Activated naive CD4-positive, alpha-beta T cell (primary cell): ENCODE measurements at regions not wholly inside any gene's neighbourhood (a gene's known extent, or its start where the extent isn't known, plus 50 kb on each side); places are given as distances from the start of the nearest gene placed in this dataset.
"Not testable (repeated sequence)": the region's sequence is repeated elsewhere in the genome, so short reads cannot be mapped to it uniquely, and the experiment has no call there.

Experiments
- DNase-seq, 4 experiments: peaks; one replicate each; lab custom pipeline; 2025; lab: John Stamatoyannopoulos, UW

- DNase-seq: no peak
Observed at GRCh38 chr3:44132061-44132460, 109.6 kb upstream of the TOPAZ1 start.

GRCh38 chr3:44132593-44132992 is 109.1 kb upstream of the TOPAZ1 start:
- DNase-seq: no peak

- DNase-seq: no peak
Observed at GRCh38 chr3:44136421-44136820, 105.3 kb upstream of the TOPAZ1 start.

- DNase-seq: no peak
Observed at GRCh38 chr3:44146073-44146472, 95.6 kb upstream of the TOPAZ1 start.

- no peak for DNase-seq
Observed at GRCh38 chr3:44159696-44160300, 81.9 kb upstream of the TOPAZ1 start.

- DNase-seq: no peak
Observed at GRCh38 chr3:44160818-44161217, 80.9 kb upstream of the TOPAZ1 start.

- DNase-seq: no peak
Observed at GRCh38 chr3:44171891-44172290, 69.8 kb upstream of the TOPAZ1 start.

- not testable (repeated sequence) for DNase-seq
Observed at GRCh38 chr3:44172701-44173100, 69.0 kb upstream of the TOPAZ1 start.

GRCh38 chr3:44173263-44173662 is 68.4 kb upstream of the TOPAZ1 start:
- DNase-seq: no peak

GRCh38 chr3:44175070-44175469 is 66.6 kb upstream of the TOPAZ1 start:
- no peak for DNase-seq

- DNase-seq: no peak
Observed at GRCh38 chr3:44179246-44179645, 62.4 kb upstream of the TOPAZ1 start.

- no peak for DNase-seq
Observed at GRCh38 chr3:44184319-44184953, 57.2 kb upstream of the TOPAZ1 start.

- DNase-seq: no peak
Observed at GRCh38 chr3:44185396-44185915, 56.2 kb upstream of the TOPAZ1 start.

GRCh38 chr3:44186111-44186672 is 55.5 kb upstream of the TOPAZ1 start:
- DNase-seq: no peak

- no peak for DNase-seq
Observed at GRCh38 chr3:44186712-44187111, 55.0 kb upstream of the TOPAZ1 start.
